Hepatocyte (in vitro differentiated cells): ENCODE measurements at regions not wholly inside any gene's neighbourhood (a gene's known extent, or its start where the extent isn't known, plus 50 kb on each side); places are given as distances from the start of the nearest gene placed in this dataset.

Experiments used
- DNase-seq: peaks from one replicate; pipeline ENCODE4 v3.0.0-alpha.2; 2016; ENCODE audit warnings: low spot score
- H2AFZ ChIP-seq: fragments of 200-600 bp; sonication (generic); 2 replicates; pipeline ENCODE4 v1.6.0; 2016; ENCODE audit warnings: antibody characterized with exemption, mild to moderate bottlenecking
- H3K27ac ChIP-seq: fragments of 200-600 bp; sonication (generic); 2 replicates; pipeline ENCODE4 v1.5.1; 2016; ENCODE audit warnings: mild to moderate bottlenecking
- H3K27me3 ChIP-seq: fragments of 200-600 bp; sonication (generic); 2 replicates; pipeline ENCODE4 v1.6.1; 2016
- H3K36me3 ChIP-seq: fragments of 200-600 bp; sonication (generic); replicated peaks from 2 replicates; pipeline ENCODE4 v1.5.1; 2016; ENCODE audit warnings: low read depth; ENCODE audit not compliant: insufficient read depth
- H3K4me1 ChIP-seq: fragments of 200-600 bp; sonication (generic); 2 replicates; pipeline ENCODE4 v1.5.1; 2016; ENCODE audit warnings: mild to moderate bottlenecking, moderate library complexity; ENCODE audit not compliant: insufficient read depth
- H3K4me2 ChIP-seq: fragments of 200-600 bp; sonication (generic); 2 replicates; pipeline ENCODE4 v1.6.0; 2016
- H3K4me3 ChIP-seq: fragments of 200-600 bp; sonication (generic); 2 replicates; pipeline ENCODE4 v1.5.1; 2016; ENCODE audit warnings: mild to moderate bottlenecking
- H3K79me2 ChIP-seq: fragments of 200-600 bp; sonication (generic); 2 replicates; pipeline ENCODE4 v1.6.0; 2017; ENCODE audit warnings: mild to moderate bottlenecking
- H3K9me2 ChIP-seq: fragments of 200-600 bp; sonication (generic); replicated peaks from 2 replicates; pipeline ENCODE4 v1.6.0; 2017; ENCODE audit warnings: mild to moderate bottlenecking; ENCODE audit not compliant: insufficient read depth
- H3K9me3 ChIP-seq: fragments of 200-600 bp; sonication (generic); 2 replicates; pipeline ENCODE4 v1.5.1; 2016; ENCODE audit warnings: low read depth, mild to moderate bottlenecking
- H4K20me1 ChIP-seq: fragments of 200-600 bp; sonication (generic); 2 replicates; pipeline ENCODE4 v1.6.0; 2016; ENCODE audit warnings: mild to moderate bottlenecking; ENCODE audit not compliant: insufficient read depth, poor library complexity, severe bottlenecking
- EZH2 ChIP-seq: fragments of 200-600 bp; sonication (generic); IDR thresholded peaks from 2 replicates; pipeline ENCODE4 v1.6.1; 2016; ENCODE audit warnings: antibody characterized with exemption, mild to moderate bottlenecking, borderline replicate concordance
- EZH2phosphoT487 ChIP-seq: fragments of 200-600 bp; sonication (generic); IDR thresholded peaks from one replicate; pipeline ENCODE4 v1.6.1; 2018; ENCODE audit warnings: antibody characterized with exemption, mild to moderate bottlenecking, low read depth, moderate library complexity; ENCODE audit not compliant: unreplicated experiment, severe bottlenecking
- WGBS: methylation state at CpG from one replicate; pipeline ENCODE4 v1.1.6; 2016; ENCODE audit warnings: low lambda C conversion rate; ENCODE audit errors: missing lambda C conversion rate; 5-methylcytosine and 5-hydroxymethylcytosine counted together
- TF ChIP-seq, protein P1 (sequence below): fragments of 200-600 bp; sonication (generic); IDR thresholded peaks from 2 replicates; pipeline ENCODE4 v1.5.1; 2016; ENCODE audit warnings: antibody characterized with exemption, mild to moderate bottlenecking; ENCODE audit not compliant: poor library complexity

DNA sequence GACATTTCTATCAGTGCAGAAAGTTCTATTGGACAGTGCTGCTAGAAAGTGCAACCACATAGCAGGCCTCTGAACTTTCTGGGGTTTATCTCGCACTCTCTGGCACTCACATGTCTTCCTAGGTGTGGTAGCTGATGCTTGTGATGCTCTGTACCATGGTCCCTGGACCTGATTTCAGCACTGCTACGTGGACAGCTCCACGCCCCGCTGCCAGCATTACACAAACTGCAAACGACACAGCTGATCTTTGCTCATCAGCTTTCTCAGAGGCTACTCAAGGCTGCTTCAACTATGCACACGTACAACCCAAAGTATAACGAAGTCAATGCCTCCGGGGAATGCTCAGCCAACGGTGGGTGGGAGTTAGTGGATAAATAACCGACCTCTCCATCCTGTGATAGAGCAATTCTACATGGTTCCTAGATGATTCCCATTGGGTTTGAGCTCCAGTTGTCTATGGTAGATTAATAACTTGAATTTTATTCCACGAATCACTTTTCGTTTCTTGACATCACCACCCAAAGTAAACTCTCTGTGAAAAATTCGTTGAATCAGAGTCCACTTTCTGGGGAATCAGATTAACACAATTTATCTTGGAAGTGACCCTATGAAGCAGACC lies 302.5 kb downstream of the ACTR3B start:
- H2AFZ ChIP-seq = no peak overlapping the region
- H3K9me2 ChIP-seq = no peaks in the 10 kb centered on the region
- H4K20me1 ChIP-seq = no peaks in the 10 kb centered on the region
- H3K4me1 ChIP-seq = no peaks in the 10 kb centered on the region
- no peak overlapping the region for H3K4me2 ChIP-seq
- H3K9me3 ChIP-seq = no peaks in the 10 kb centered on the region
- DNase-seq = peak; percentile 62
- H3K4me3 ChIP-seq = no peak overlapping the region
- no peaks in the 10 kb centered on the region for H3K79me2 ChIP-seq
- H3K27me3 ChIP-seq = no peaks in the 10 kb centered on the region
- H3K27ac ChIP-seq = no peak overlapping the region
- WGBS = 29% methylated on average over 13 of the region's 13 CpGs
- no peak for TF ChIP-seq EZH2
- no peaks in the 10 kb centered on the region for H3K36me3 ChIP-seq

DNA sequence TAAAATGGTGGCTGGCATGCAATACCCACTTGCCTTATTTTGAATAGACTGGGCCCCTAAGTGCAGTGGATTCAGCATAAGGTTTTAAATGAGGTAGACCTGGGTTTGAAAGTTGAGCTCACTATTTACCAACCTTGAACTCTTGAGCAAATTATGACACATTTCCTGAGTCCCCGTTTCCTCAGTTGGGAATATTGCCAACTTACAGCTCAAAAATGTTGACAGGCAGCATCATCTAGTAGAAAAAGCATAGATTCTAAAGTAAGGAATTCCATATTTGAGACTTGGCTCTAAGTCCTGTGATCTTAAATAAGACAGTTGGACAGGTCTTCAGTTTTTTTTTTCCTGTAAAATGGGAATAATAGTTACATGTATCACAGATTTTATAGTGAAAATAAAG lies 305.5 kb downstream of the ACTR3B start:
- H3K9me3 ChIP-seq = no peaks in the 10 kb centered on the region
- no peak overlapping the region for H2AFZ ChIP-seq
- H3K79me2 ChIP-seq = no peaks in the 10 kb centered on the region
- no peak for DNase-seq
- H4K20me1 ChIP-seq = no peaks in the 10 kb centered on the region
- no peak overlapping the region for H3K4me3 ChIP-seq
- 50% methylated on average over 1 of the region's 1 CpG for WGBS
- H3K9me2 ChIP-seq = no peaks in the 10 kb centered on the region
- TF ChIP-seq, protein P1, sequence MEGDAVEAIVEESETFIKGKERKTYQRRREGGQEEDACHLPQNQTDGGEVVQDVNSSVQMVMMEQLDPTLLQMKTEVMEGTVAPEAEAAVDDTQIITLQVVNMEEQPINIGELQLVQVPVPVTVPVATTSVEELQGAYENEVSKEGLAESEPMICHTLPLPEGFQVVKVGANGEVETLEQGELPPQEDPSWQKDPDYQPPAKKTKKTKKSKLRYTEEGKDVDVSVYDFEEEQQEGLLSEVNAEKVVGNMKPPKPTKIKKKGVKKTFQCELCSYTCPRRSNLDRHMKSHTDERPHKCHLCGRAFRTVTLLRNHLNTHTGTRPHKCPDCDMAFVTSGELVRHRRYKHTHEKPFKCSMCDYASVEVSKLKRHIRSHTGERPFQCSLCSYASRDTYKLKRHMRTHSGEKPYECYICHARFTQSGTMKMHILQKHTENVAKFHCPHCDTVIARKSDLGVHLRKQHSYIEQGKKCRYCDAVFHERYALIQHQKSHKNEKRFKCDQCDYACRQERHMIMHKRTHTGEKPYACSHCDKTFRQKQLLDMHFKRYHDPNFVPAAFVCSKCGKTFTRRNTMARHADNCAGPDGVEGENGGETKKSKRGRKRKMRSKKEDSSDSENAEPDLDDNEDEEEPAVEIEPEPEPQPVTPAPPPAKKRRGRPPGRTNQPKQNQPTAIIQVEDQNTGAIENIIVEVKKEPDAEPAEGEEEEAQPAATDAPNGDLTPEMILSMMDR = no peak
- TF ChIP-seq EZH2phosphoT487 (no peak), EZH2 (no peak)
- no peaks in the 10 kb centered on the region for H3K27me3 ChIP-seq
- no peak overlapping the region for H3K4me2 ChIP-seq
- no peak overlapping the region for H3K27ac ChIP-seq
- no peaks in the 10 kb centered on the region for H3K36me3 ChIP-seq
- no peaks in the 10 kb centered on the region for H3K4me1 ChIP-seq

DNA sequence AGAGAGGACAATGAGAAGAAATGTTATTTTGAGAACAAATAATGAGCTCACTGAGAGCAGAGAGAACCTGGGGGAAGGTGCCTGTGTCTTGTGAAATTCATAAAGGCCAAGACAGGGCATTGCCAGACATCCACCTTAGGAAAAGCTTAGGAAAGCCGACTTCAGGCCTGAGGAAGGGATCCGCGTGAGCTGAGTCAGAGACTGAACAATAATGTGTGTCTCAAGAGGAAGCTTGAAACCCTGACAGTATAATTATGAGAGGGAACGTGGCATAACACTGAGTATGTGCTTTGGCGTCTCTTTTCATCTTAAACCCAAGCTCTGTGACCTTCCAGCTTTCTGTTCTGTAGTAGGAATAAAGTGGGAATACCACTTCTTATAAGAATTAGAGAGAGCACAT lies 307.2 kb downstream of the ACTR3B start:
- H3K4me3 ChIP-seq = no peak overlapping the region
- 79% methylated on average over 5 of the region's 5 CpGs for WGBS
- TF ChIP-seq EZH2phosphoT487 (no peak), EZH2 (no peak)
- TF ChIP-seq, protein P1 = no peak

DNA sequence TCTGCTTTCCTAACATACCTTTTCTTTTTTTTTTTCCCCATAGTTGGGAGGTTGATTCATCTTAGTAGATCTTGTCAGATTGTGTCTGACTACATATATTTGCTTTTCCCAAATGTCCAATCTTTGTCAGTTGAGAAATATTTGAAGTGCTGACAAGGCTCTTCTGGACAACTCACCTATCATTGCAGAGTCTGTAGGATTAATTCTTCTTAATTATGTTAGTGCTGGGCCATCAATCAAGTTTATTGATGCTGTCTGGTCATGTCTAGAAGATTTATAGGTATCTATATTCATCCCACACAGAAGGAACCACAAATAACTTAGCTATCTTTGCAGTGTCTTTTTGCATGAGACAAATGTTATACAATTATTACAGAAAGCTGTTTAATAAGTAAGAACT lies 310.6 kb downstream of the ACTR3B start:
- H2AFZ ChIP-seq = no peak overlapping the region
- H3K27ac ChIP-seq = no peak overlapping the region
- DNase-seq = no peak
- TF ChIP-seq, protein P1 = no peak
- TF ChIP-seq EZH2phosphoT487 = no peak
- no peak for TF ChIP-seq EZH2
- H3K9me2 ChIP-seq = no peaks in the 10 kb centered on the region
- H3K4me1 ChIP-seq = no peaks in the 10 kb centered on the region
- no peaks in the 10 kb centered on the region for H3K36me3 ChIP-seq
- H3K4me3 ChIP-seq = no peak overlapping the region
- no peak overlapping the region for H3K4me2 ChIP-seq
- no peaks in the 10 kb centered on the region for H4K20me1 ChIP-seq
- no peaks in the 10 kb centered on the region for H3K79me2 ChIP-seq
- no peaks in the 10 kb centered on the region for H3K9me3 ChIP-seq
- H3K27me3 ChIP-seq = no peaks in the 10 kb centered on the region

More for the DNA sequence above, 307.2 kb downstream of the ACTR3B start:
- no peak for DNase-seq
- Histone ChIP-seq H3K36me3 (no peaks in the 10 kb centered on the region), H3K27ac (no peak overlapping the region), H4K20me1 (no peaks in the 10 kb centered on the region), H3K4me1 (no peaks in the 10 kb centered on the region), H2AFZ (no peak overlapping the region), H3K27me3 (no peaks in the 10 kb centered on the region), H3K4me2 (no peak overlapping the region), H3K9me3 (no peaks in the 10 kb centered on the region), H3K79me2 (no peaks in the 10 kb centered on the region), H3K9me2 (no peaks in the 10 kb centered on the region)
